ENCODE measurements at regions not wholly inside any gene's neighbourhood (a gene's known extent, or its start where the extent isn't known, plus 50 kb on each side); places are given as distances from the start of the nearest gene placed in this dataset.

GRCh38 chr1:213681788-213682340, 305.9 kb upstream of the PROX1 start:
- H3K4me1 ChIP-seq (ENCODE audit: insufficient read depth, low read length), result no peaks in the 10 kb centered on the region
- intact Hi-C loops (cut with micrococcal nuclease), result no loop called here
- ATAC-seq (no peak), DNase-seq (no peak)
- no peak overlapping the region for H3K27ac ChIP-seq (ENCODE audit: low read length)
- no TSS peak for BruUV-seq (replicated peaks)
- no peaks in the 10 kb centered on the region for H3K9me2 ChIP-seq (replicated peaks; ENCODE audit: low read length)
- POLR2A ChIA-PET (ENCODE audit: unreplicated experiment), result no interaction called here
- H2AFZ ChIP-seq (ENCODE audit: low read length), result no peak overlapping the region
- no peak overlapping the region for H3K9ac ChIP-seq (ENCODE audit: low read length)
- H3F3A ChIP-seq (ENCODE audit: low read length, unreplicated experiment), result no peaks in the 10 kb centered on the region
- H3K4me3 ChIP-seq (ENCODE audit: low read length), result no peak overlapping the region
- CTCF ChIA-PET, result no interaction called here
- H3K79me2 ChIP-seq (ENCODE audit: low read length), result no peaks in the 10 kb centered on the region
- no peaks in the 10 kb centered on the region for H3K36me3 ChIP-seq (ENCODE audit: low read depth, low read length)
- H3K4me2 ChIP-seq (ENCODE audit: low read length), result no peak overlapping the region
- 0 out of 2 replicates have a peak, but pooled peaks cover 3% of the 10 kb centered on the region for H3K9me3 ChIP-seq (ENCODE audit: low read length)
- peaks cover 43% of the 10 kb centered on the region for H3K27me3 ChIP-seq (ENCODE audit: low read length)
- H4K20me1 ChIP-seq (ENCODE audit: low read length), result no peaks in the 10 kb centered on the region
- TF ChIP-seq EZH2phosphoT487 (IDR thresholded peaks at IDR 0.05; ENCODE audit: borderline replicate concordance, low read length) (no peak), CTCF (conservative IDR thresholded peaks at IDR 0.05; ENCODE audit: low read depth, low read length) (no peak), EZH2 (IDR thresholded peaks at IDR 0.05; ENCODE audit: low read length, unreplicated experiment) (no peak)

GRCh38 chr1:213683529-213683928, 304.2 kb upstream of the PROX1 start:
- Histone ChIP-seq H2AFZ (ENCODE audit: low read length) (no peak overlapping the region), H4K20me1 (ENCODE audit: low read length) (no peaks in the 10 kb centered on the region), H3K9ac (ENCODE audit: low read length) (no peak overlapping the region), H3K4me1 (ENCODE audit: insufficient read depth, low read length) (no peaks in the 10 kb centered on the region), H3K4me2 (ENCODE audit: low read length) (no peak overlapping the region), H3F3A (ENCODE audit: low read length, unreplicated experiment) (no peaks in the 10 kb centered on the region), H3K36me3 (ENCODE audit: low read depth, low read length) (no peaks in the 10 kb centered on the region), H3K4me3 (ENCODE audit: low read length) (no peak overlapping the region), H3K27ac (ENCODE audit: low read length) (no peak overlapping the region), H3K27me3 (ENCODE audit: low read length) (peaks cover 30% of the 10 kb centered on the region), H3K9me3 (ENCODE audit: low read length) (0 out of 2 replicates have a peak, but pooled peaks cover 3% of the 10 kb centered on the region), H3K9me2 (replicated peaks; ENCODE audit: low read length) (no peaks in the 10 kb centered on the region), H3K79me2 (ENCODE audit: low read length) (no peaks in the 10 kb centered on the region)
- TF ChIP-seq EZH2phosphoT487 (IDR thresholded peaks at IDR 0.05; ENCODE audit: borderline replicate concordance, low read length), result no peak
- no peak for TF ChIP-seq EZH2 (IDR thresholded peaks at IDR 0.05; ENCODE audit: low read length, unreplicated experiment)
- DNase-seq, result no peak
- ChIA-PET POLR2A (ENCODE audit: unreplicated experiment) (no interaction called here), CTCF (no interaction called here)
- no peak for ATAC-seq
- intact Hi-C loops (cut with micrococcal nuclease), result no loop called here
- BruUV-seq (replicated peaks), result no TSS peak

GRCh38 chr1:213684454-213684853, 303.3 kb upstream of the PROX1 start:
- POLR2A ChIA-PET (ENCODE audit: unreplicated experiment), result no interaction called here
- intact Hi-C loops (cut with micrococcal nuclease), result no loop called here
- TF ChIP-seq CTCF (conservative IDR thresholded peaks at IDR 0.05; ENCODE audit: low read depth, low read length) (no peak), EZH2 (IDR thresholded peaks at IDR 0.05; ENCODE audit: low read length, unreplicated experiment) (no peak), EZH2phosphoT487 (IDR thresholded peaks at IDR 0.05; ENCODE audit: borderline replicate concordance, low read length) (no peak)
- 0 out of 2 replicates have a peak, but pooled peaks cover 3% of the 10 kb centered on the region for H3K9me3 ChIP-seq (ENCODE audit: low read length)
- no peaks in the 10 kb centered on the region for H3F3A ChIP-seq (ENCODE audit: low read length, unreplicated experiment)
- CTCF ChIA-PET, result no interaction called here
- ATAC-seq (no peak), DNase-seq (no peak)
- H2AFZ ChIP-seq (ENCODE audit: low read length), result no peak overlapping the region
- peaks cover 23% of the 10 kb centered on the region for H3K27me3 ChIP-seq (ENCODE audit: low read length)
- no peak overlapping the region for H3K9ac ChIP-seq (ENCODE audit: low read length)
- no peaks in the 10 kb centered on the region for H3K9me2 ChIP-seq (replicated peaks; ENCODE audit: low read length)
- H3K4me2 ChIP-seq (ENCODE audit: low read length), result no peak overlapping the region
- no TSS peak for BruUV-seq (replicated peaks)
- no peaks in the 10 kb centered on the region for H3K79me2 ChIP-seq (ENCODE audit: low read length)
- H4K20me1 ChIP-seq (ENCODE audit: low read length), result no peaks in the 10 kb centered on the region
- no peak overlapping the region for H3K27ac ChIP-seq (ENCODE audit: low read length)
- H3K4me1 ChIP-seq (ENCODE audit: insufficient read depth, low read length), result no peaks in the 10 kb centered on the region
- no peaks in the 10 kb centered on the region for H3K36me3 ChIP-seq (ENCODE audit: low read depth, low read length)
- H3K4me3 ChIP-seq (ENCODE audit: low read length), result no peak overlapping the region

Data from PC-3 (cell line).